Endothelial cell of umbilical vein (primary cell): ENCODE measurements at regions not wholly inside any gene's neighbourhood (a gene's known extent, or its start where the extent isn't known, plus 50 kb on each side); places are given as distances from the start of the nearest gene placed in this dataset.

Experiments
- BruUV-seq: library from RNA; stranded (reverse); fragments of 400-500 nt; replicated peaks from 2 replicates; lab custom pipeline; 2021; lab: Mats Ljungman, UMichigan
- CTCF ChIA-PET: fragments of 300-600, 350-600 bp; sonication (Branson Sonifier 250); formaldehyde crosslinking; loops from one replicate; lab custom pipeline; 2021; ENCODE audit warnings: antibody characterized with exemption, inconsistent platforms; lab: Charles Lee
- POLR2A ChIA-PET: fragments of 300-600, 350-600 bp; sonication (Branson Sonifier 250); formaldehyde crosslinking; loops from one replicate; lab custom pipeline; 2021; ENCODE audit warnings: antibody characterized with exemption, inconsistent platforms; lab: Charles Lee
- DNase-seq: peaks from one replicate; pipeline ENCODE4 v3.0.0-alpha.2; 2011; ENCODE audit warnings: low read depth, low spot score
- FAIRE-seq: peaks from 2 replicates; lab custom pipeline; 2011; peaks lifted over from hg19 to GRCh38; lab: Jason Lieb, UNC
- H2AFZ ChIP-seq: 2 replicates; pipeline ENCODE4 v1.6.0; 2012; ENCODE audit warnings: low read depth, low read length, control low read depth, inconsistent platforms
- H3K27ac ChIP-seq: 2 replicates; pipeline ENCODE4 v1.5.1; 2011; ENCODE audit warnings: low read depth, mild to moderate bottlenecking, control low read depth, low read length, moderate library complexity; ENCODE audit not compliant: insufficient read depth
- H3K27me3 ChIP-seq, 2 experiments: 2 replicates each; pipeline versions ENCODE4 v1.6.0 to v1.6.1; 2011; ENCODE audit warnings: low read length in 2 of 2, mixed read lengths in 1 of 2; ENCODE audit not compliant: control insufficient read depth in 2 of 2, insufficient read depth in 2 of 2
- H3K36me3 ChIP-seq, 2 experiments: 2 replicates in 1 of 2; 3 replicates in 1 of 2; pipeline ENCODE4 v1.5.1; 2011; ENCODE audit warnings: low read length in 2 of 2, mild to moderate bottlenecking in 1 of 2, moderate library complexity in 1 of 2; ENCODE audit not compliant: control insufficient read depth in 2 of 2, insufficient read depth in 2 of 2; ENCODE audit errors: extremely low read depth in 1 of 2
- H3K4me1 ChIP-seq: 3 replicates; pipeline ENCODE4 v1.5.1; 2011; ENCODE audit warnings: mild to moderate bottlenecking, low read length; ENCODE audit not compliant: control insufficient read depth, insufficient read depth; ENCODE audit errors: extremely low read depth
- H3K4me2 ChIP-seq: 2 replicates; pipeline ENCODE4 v1.6.1; 2011; ENCODE audit warnings: low read length, control low read depth, mixed read lengths; ENCODE audit not compliant: insufficient read depth
- H3K4me3 ChIP-seq, 3 experiments: fragments of 200-600 bp in 1 of 3; sonication (generic), shearing (Covaris generic) in 1 of 3; replicated peaks in 1 of 3; 2 replicates each; pipeline ENCODE4 v1.5.1; 2011 to 2016; ENCODE audit warnings: control low read depth in 3 of 3, low read length in 3 of 3, mild to moderate bottlenecking in 2 of 3, inconsistent platforms in 1 of 3, low read depth in 1 of 3, moderate library complexity in 1 of 3; ENCODE audit not compliant: insufficient read depth in 1 of 3
- H3K79me2 ChIP-seq: 2 replicates; pipeline ENCODE4 v1.6.0; 2012; ENCODE audit warnings: low read length, inconsistent platforms; ENCODE audit not compliant: control insufficient read depth, insufficient read depth
- H3K9ac ChIP-seq: replicated peaks from 2 replicates; pipeline ENCODE3; 2011; ENCODE audit warnings: low read length, control low read depth; ENCODE audit not compliant: insufficient read depth; ENCODE audit errors: extremely low read depth
- H3K9me1 ChIP-seq: replicated peaks from 3 replicates; pipeline ENCODE4 v1.6.0; 2011; ENCODE audit warnings: mild to moderate bottlenecking, low read length; ENCODE audit not compliant: control insufficient read depth, insufficient read depth; ENCODE audit errors: extremely low read depth
- H3K9me3 ChIP-seq: replicated peaks from 2 replicates; pipeline ENCODE4 v1.5.1; 2012; ENCODE audit warnings: low read length, inconsistent platforms; ENCODE audit not compliant: control insufficient read depth, insufficient read depth
- H4K20me1 ChIP-seq: replicated peaks from 2 replicates; pipeline ENCODE3; 2011; ENCODE audit warnings: mild to moderate bottlenecking, low read length; ENCODE audit not compliant: control insufficient read depth, insufficient read depth; ENCODE audit errors: extremely low read depth
- CTCF ChIP-seq, 2 donors: IDR thresholded peaks; 1 replicate in 1 of 2; 2 replicates in 1 of 2; pipeline ENCODE4 v1.5.1; 2011; ENCODE audit warnings: low read length in 2 of 2, mild to moderate bottlenecking in 2 of 2, moderate library complexity in 2 of 2, control low read depth in 1 of 2, inconsistent platforms in 1 of 2, low read depth in 1 of 2; ENCODE audit not compliant: insufficient read depth in 1 of 2; ENCODE audit errors: extremely low read depth in 1 of 2
- EZH2 ChIP-seq: IDR thresholded peaks from 2 replicates; pipeline ENCODE4 v1.6.1; 2012; ENCODE audit warnings: borderline replicate concordance, low read depth, mild to moderate bottlenecking, moderate library complexity, low read length, inconsistent platforms; ENCODE audit not compliant: severe bottlenecking
- FOS ChIP-seq: IDR thresholded peaks from 2 replicates; pipeline ENCODE4 v1.6.1; 2011; ENCODE audit warnings: mild to moderate bottlenecking, low read length, moderate library complexity, borderline replicate concordance; ENCODE audit not compliant: insufficient read depth
- GATA2 ChIP-seq: IDR thresholded peaks from 2 replicates; pipeline ENCODE4 v1.7.0; 2011; ENCODE audit warnings: low read depth, mild to moderate bottlenecking, moderate library complexity, mixed read lengths, low read length; ENCODE audit not compliant: insufficient read length, insufficient read depth
- JUN ChIP-seq: IDR thresholded peaks from 2 replicates; pipeline ENCODE4 v1.6.1; 2011; ENCODE audit warnings: borderline replicate concordance, low read depth; ENCODE audit not compliant: insufficient read length, insufficient read depth
- MYC ChIP-seq: IDR thresholded peaks from one replicate; pipeline ENCODE4 v1.6.1; 2011; ENCODE audit warnings: mild to moderate bottlenecking, low read depth, low read length
- POLR2A ChIP-seq: IDR thresholded peaks from 2 replicates; pipeline ENCODE4 v1.6.1; 2012; ENCODE audit warnings: low read depth, mild to moderate bottlenecking, control low read depth, low read length
- POLR2AphosphoS5 ChIP-seq: IDR thresholded peaks from 2 replicates; pipeline ENCODE4 v1.6.1; 2012; ENCODE audit warnings: low read depth, mild to moderate bottlenecking, control low read depth, low read length, moderate library complexity; ENCODE audit not compliant: insufficient read depth
- dilution Hi-C: fragments of 300-500 bp; cut with MboI; formaldehyde crosslinking; loops from one replicate; pipeline ENCODE4 v1.15.0; 2019; ENCODE audit warnings: low sequenced_read_pairs; ENCODE audit not compliant: extremely low pct_ligation_motif_present
- intact Hi-C: fragments of 100-400 bp; cut with micrococcal nuclease; formaldehyde crosslinking; loops from one replicate; pipeline ENCODE4 v1.10.0; 2022
- TF ChIP-seq, protein P1 (sequence below): IDR thresholded peaks from 2 replicates; pipeline ENCODE4 v1.6.1; 2011; ENCODE audit not compliant: insufficient read depth, insufficient read length

- Histone ChIP-seq H3K9ac (no peak overlapping the region), H3K4me1 (no peaks in the 10 kb centered on the region), H3K36me3 (no peaks in the 10 kb centered on the region), H3K4me3 (no peak overlapping the region), H4K20me1 (no peaks in the 10 kb centered on the region), H2AFZ (no peak overlapping the region), H3K9me3 (peaks cover 2% of the 10 kb centered on the region), H3K27me3 (no peaks in the 10 kb centered on the region), H3K27ac (no peak overlapping the region), H3K9me1 (no peaks in the 10 kb centered on the region), H3K79me2 (no peaks in the 10 kb centered on the region), H3K4me2 (no peak overlapping the region)
- dilution Hi-C loops (no loop called here), intact Hi-C loops (no loop called here)
- no TSS peak for BruUV-seq
- TF ChIP-seq CTCF (IDR thresholded peaks at IDR 0.05; ENCODE audit: extremely low read depth in 1 of 2, insufficient read depth in 1 of 2, low read depth in 1 of 2, low read length in 2 of 2), result no peak
- TF ChIP-seq FOS, result no peak
- TF ChIP-seq POLR2A, result no peak
- no peak for TF ChIP-seq JUN
- TF ChIP-seq EZH2, result no peak
- no peak for TF ChIP-seq GATA2
- TF ChIP-seq MYC, result no peak
- TF ChIP-seq POLR2AphosphoS5, result no peak
- TF ChIP-seq, protein P1, sequence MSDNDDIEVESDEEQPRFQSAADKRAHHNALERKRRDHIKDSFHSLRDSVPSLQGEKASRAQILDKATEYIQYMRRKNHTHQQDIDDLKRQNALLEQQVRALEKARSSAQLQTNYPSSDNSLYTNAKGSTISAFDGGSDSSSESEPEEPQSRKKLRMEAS, result no peak
- DNase-seq (no peak), FAIRE-seq (no peak)
- ChIA-PET CTCF (no interaction called here), POLR2A (no interaction called here)
Observed at GRCh38 chr2:16397681-16398475, 267.8 kb downstream of the CYRIA start.
